GM12878 (cell line): ENCODE measurements at regions not wholly inside any gene's neighbourhood (a gene's known extent, or its start where the extent isn't known, plus 50 kb on each side); places are given as distances from the start of the nearest gene placed in this dataset.

ENCODE experiments used
- ATAC-seq: fragments of 200-7000 bp; cut with Tn5 transposase; 3 replicates; pipeline ENCODE4 v1.9.1; 2020; ENCODE audit warnings: mild to moderate bottlenecking, moderate library complexity
- BruUV-seq: library from RNA; stranded (reverse); fragments of 400-500 nt; replicated peaks from 2 replicates; lab custom pipeline; 2021; lab: Mats Ljungman, UMichigan
- CTCF ChIA-PET: fragments of 300-600 bp; sonication (Branson Sonifier 250); formaldehyde crosslinking; extraction: SDS; loops from one replicate; lab custom pipeline; 2021; ENCODE audit warnings: inconsistent platforms; lab: Yijun Ruan, JAX
- POLR2A ChIA-PET: fragments of 350-600 bp; formaldehyde crosslinking; extraction: SDS; loops from one replicate; lab custom pipeline; 2021; ENCODE audit warnings: inconsistent platforms; lab: Charles Lee
- RAD21 ChIA-PET: fragments of 300-600 bp; sonication (Branson Sonifier 250); formaldehyde crosslinking; loops from one replicate; lab custom pipeline; 2023; ENCODE audit warnings: antibody characterized with exemption; ENCODE audit not compliant: unreplicated experiment; lab: Charles Lee
- SMC1A ChIA-PET: fragments of 300-600 bp; sonication (Branson Sonifier 250); formaldehyde crosslinking; loops from one replicate; lab custom pipeline; 2023; ENCODE audit not compliant: unreplicated experiment, uncharacterized antibody; lab: Charles Lee
- DNase-seq: peaks from one replicate; pipeline ENCODE4 v3.0.0-alpha.2; 2011; ENCODE audit warnings: low read depth, low spot score
- FAIRE-seq: peaks from 3 replicates; lab custom pipeline; 2011; peaks lifted over from hg19 to GRCh38; lab: Jason Lieb, UNC
- H2AFZ ChIP-seq: 2 replicates; pipeline ENCODE4 v1.6.0; 2011; ENCODE audit warnings: low read depth, low read length, control low read depth; ENCODE audit not compliant: control insufficient read depth
- H3K27ac ChIP-seq: 2 replicates; pipeline ENCODE4 v1.5.1; 2011; ENCODE audit warnings: control low read depth; ENCODE audit not compliant: control insufficient read depth, insufficient read depth
- H3K27me3 ChIP-seq, 2 experiments: replicated peaks in 1 of 2; 2 replicates each; pipeline versions ENCODE4 v1.6.0 to v1.6.1; 2011; ENCODE audit warnings: low read length in 1 of 2; ENCODE audit not compliant: control insufficient read depth in 2 of 2, insufficient read depth in 2 of 2
- H3K36me3 ChIP-seq, 2 experiments: 2 replicates each; pipeline ENCODE4 v1.5.1; 2011; ENCODE audit warnings: low read length in 1 of 2; ENCODE audit not compliant: control insufficient read depth in 2 of 2, insufficient read depth in 2 of 2
- H3K4me1 ChIP-seq: 2 replicates; pipeline ENCODE4 v1.6.1; 2011; ENCODE audit warnings: mild to moderate bottlenecking, low read length, moderate library complexity, mixed read lengths; ENCODE audit not compliant: control insufficient read depth, insufficient read depth
- H3K4me2 ChIP-seq: 2 replicates; pipeline ENCODE4 v1.6.0; 2011; ENCODE audit warnings: control low read depth; ENCODE audit not compliant: control insufficient read depth, insufficient read depth
- H3K4me3 ChIP-seq: fragments of 200-600 bp; sonication (generic); 2 replicates; pipeline ENCODE4 v1.5.1; 2016
- H3K79me2 ChIP-seq: 2 replicates; pipeline ENCODE4 v1.6.0; 2011; ENCODE audit warnings: low read length; ENCODE audit not compliant: control insufficient read depth, insufficient read depth
- H3K9ac ChIP-seq: 2 replicates; pipeline ENCODE4 v1.8.0; 2011; ENCODE audit warnings: low read length, control low read depth, mixed read lengths; ENCODE audit not compliant: control insufficient read depth, insufficient read depth
- H3K9me3 ChIP-seq: replicated peaks from 3 replicates; pipeline ENCODE4 v1.5.1; 2011; ENCODE audit warnings: mild to moderate bottlenecking, low read length; ENCODE audit not compliant: control insufficient read depth, insufficient read depth
- H4K20me1 ChIP-seq: 2 replicates; pipeline ENCODE4 v1.6.0; 2011; ENCODE audit not compliant: control insufficient read depth, insufficient read depth
- CREM ChIP-seq: IDR thresholded peaks from 2 replicates; pipeline ENCODE4 v1.6.1; 2014; ENCODE audit warnings: antibody characterized with exemption, low read depth
- HCFC1 ChIP-seq: fragments of 150-350 bp; IDR thresholded peaks from 2 replicates; pipeline ENCODE4 v1.6.1; 2014; ENCODE audit warnings: low read length
- KDM1A ChIP-seq: fragments of 200-600 bp; sonication (generic); IDR thresholded peaks from 2 replicates; pipeline ENCODE4 v1.6.1; 2016; ENCODE audit warnings: borderline replicate concordance
- MEF2B ChIP-seq: fragments of 450-650 bp; IDR thresholded peaks from 2 replicates; pipeline ENCODE4 v1.6.1; 2018; ENCODE audit warnings: mild to moderate bottlenecking, moderate library complexity; ENCODE audit not compliant: partially characterized antibody, poor library complexity, severe bottlenecking
- MTA2 ChIP-seq: fragments of 450-650 bp; IDR thresholded peaks from 2 replicates; pipeline ENCODE4 v1.6.1; 2016; ENCODE audit warnings: low read depth, mild to moderate bottlenecking, moderate library complexity
- NR2F1 ChIP-seq: fragments of 450-650 bp; conservative IDR thresholded peaks from 2 replicates; pipeline ENCODE4 v1.6.1; 2017; ENCODE audit warnings: mild to moderate bottlenecking
- PAX5 ChIP-seq: IDR thresholded peaks from 2 replicates; pipeline ENCODE4 v1.6.1; 2011; ENCODE audit warnings: low read depth, low read length, borderline replicate concordance
- POLR2AphosphoS2 ChIP-seq: IDR thresholded peaks from 2 replicates; pipeline ENCODE4 v1.6.1; 2011; ENCODE audit warnings: low read depth, mild to moderate bottlenecking, low read length, improper control_type of control experiment, moderate library complexity
- RAD21 ChIP-seq: IDR thresholded peaks from 2 replicates; pipeline ENCODE4 v1.6.1; 2011; ENCODE audit warnings: mild to moderate bottlenecking, low read depth, low read length, moderate library complexity; ENCODE audit not compliant: insufficient read depth
- RFX5 ChIP-seq: IDR thresholded peaks from 2 replicates; pipeline ENCODE4 v1.6.1; 2011; ENCODE audit warnings: low read depth, low read length, improper control_type of control experiment
- SMAD1 ChIP-seq: fragments of 450-650 bp; IDR thresholded peaks from 2 replicates; pipeline ENCODE4 v1.6.1; 2018; ENCODE audit warnings: mild to moderate bottlenecking, low read depth; ENCODE audit not compliant: partially characterized antibody
- SRF ChIP-seq, 2 experiments: IDR thresholded peaks; 2 replicates each; pipeline ENCODE4 v1.6.1; 2011; ENCODE audit warnings: low read depth in 2 of 2, low read length in 2 of 2, mild to moderate bottlenecking in 1 of 2, moderate library complexity in 1 of 2
- SUPT20H ChIP-seq: IDR thresholded peaks from 2 replicates; pipeline ENCODE4 v1.6.1; 2011; ENCODE audit warnings: low read depth, mild to moderate bottlenecking, low read length, moderate library complexity, borderline replicate concordance; ENCODE audit not compliant: control insufficient read depth
- TCF12 ChIP-seq: IDR thresholded peaks from 2 replicates; pipeline ENCODE4 v1.6.1; 2011; ENCODE audit warnings: low read depth, mild to moderate bottlenecking, low read length
- ZNF274 ChIP-seq: IDR thresholded peaks from one replicate; pipeline ENCODE4 v1.8.0; 2011; ENCODE audit not compliant: insufficient read length, insufficient read depth
- ZNF592 ChIP-seq: fragments of 450-650 bp; IDR thresholded peaks from 2 replicates; pipeline ENCODE4 v1.6.1; 2017; ENCODE audit warnings: mild to moderate bottlenecking, moderate library complexity
- WGBS: methylation state at CpG from one replicate; pipeline ENCODE4 v1.1.6; 2016; ENCODE audit warnings: low lambda C conversion rate; ENCODE audit not compliant: insufficient replicate concordance, insufficient coverage; ENCODE audit errors: missing lambda C conversion rate; 5-methylcytosine and 5-hydroxymethylcytosine counted together
- in situ Hi-C: fragments of 300-500 bp; cut with MboI; formaldehyde crosslinking; loops from 9 replicates; pipeline ENCODE4 v1.14.3; 2018; ENCODE audit warnings: mixed read lengths
- intact Hi-C: fragments of 100-400 bp; cut with micrococcal nuclease; formaldehyde crosslinking; loops from one replicate; pipeline ENCODE4 v1.14.2; 2022; ENCODE audit not compliant: unreplicated experiment
- TF ChIP-seq, protein P1 (sequence below): fragments of 450-650 bp; conservative IDR thresholded peaks from 2 replicates; pipeline ENCODE4 v1.6.1; 2017; ENCODE audit warnings: mild to moderate bottlenecking, moderate library complexity
- TF ChIP-seq, protein P2 (sequence below): fragments of 450-650 bp; IDR thresholded peaks from 2 replicates; pipeline ENCODE4 v1.6.1; 2017; ENCODE audit warnings: antibody characterized with exemption, mild to moderate bottlenecking, moderate library complexity

- no TSS peak for BruUV-seq
- H3K9me3 ChIP-seq = peaks cover 2% of the 10 kb centered on the region; the same call in 1 of the 3 replicates
- no peak for ATAC-seq
- H3K79me2 ChIP-seq = no peaks in the 10 kb centered on the region
- intact Hi-C loops = no loop called here
- in situ Hi-C loops = no loop called here
- POLR2A ChIA-PET = no interaction called here
- DNase-seq = no peak
- H3K9ac ChIP-seq = no peak overlapping the region
- H3K27ac ChIP-seq = no peak overlapping the region
- no peak overlapping the region for H3K4me2 ChIP-seq
- SMC1A ChIA-PET = no interaction called here
- no peaks in the 10 kb centered on the region for H3K27me3 ChIP-seq
- CTCF ChIA-PET = no interaction called here
- H2AFZ ChIP-seq = no peak overlapping the region
- whole genome bisulfite sequencing = 59% methylated on average over 20 of the region's 20 CpGs
- no peak overlapping the region for H3K4me3 ChIP-seq
- no peaks in the 10 kb centered on the region for H4K20me1 ChIP-seq
- no peak for FAIRE-seq
- no peaks in the 10 kb centered on the region for H3K4me1 ChIP-seq
- RAD21 ChIA-PET = no interaction called here
- no peaks in the 10 kb centered on the region for H3K36me3 ChIP-seq
- TF ChIP-seq KDM1A = no peak
- no peak for TF ChIP-seq SMAD1
- no peak for TF ChIP-seq MEF2B
- TF ChIP-seq ZNF274 = no peak
- TF ChIP-seq MTA2 = no peak
- no peak for TF ChIP-seq RFX5
- no peak for TF ChIP-seq POLR2AphosphoS2
- no peak for TF ChIP-seq HCFC1
- TF ChIP-seq NR2F1 = no peak
- TF ChIP-seq PAX5 = no peak
- TF ChIP-seq, protein P1, sequence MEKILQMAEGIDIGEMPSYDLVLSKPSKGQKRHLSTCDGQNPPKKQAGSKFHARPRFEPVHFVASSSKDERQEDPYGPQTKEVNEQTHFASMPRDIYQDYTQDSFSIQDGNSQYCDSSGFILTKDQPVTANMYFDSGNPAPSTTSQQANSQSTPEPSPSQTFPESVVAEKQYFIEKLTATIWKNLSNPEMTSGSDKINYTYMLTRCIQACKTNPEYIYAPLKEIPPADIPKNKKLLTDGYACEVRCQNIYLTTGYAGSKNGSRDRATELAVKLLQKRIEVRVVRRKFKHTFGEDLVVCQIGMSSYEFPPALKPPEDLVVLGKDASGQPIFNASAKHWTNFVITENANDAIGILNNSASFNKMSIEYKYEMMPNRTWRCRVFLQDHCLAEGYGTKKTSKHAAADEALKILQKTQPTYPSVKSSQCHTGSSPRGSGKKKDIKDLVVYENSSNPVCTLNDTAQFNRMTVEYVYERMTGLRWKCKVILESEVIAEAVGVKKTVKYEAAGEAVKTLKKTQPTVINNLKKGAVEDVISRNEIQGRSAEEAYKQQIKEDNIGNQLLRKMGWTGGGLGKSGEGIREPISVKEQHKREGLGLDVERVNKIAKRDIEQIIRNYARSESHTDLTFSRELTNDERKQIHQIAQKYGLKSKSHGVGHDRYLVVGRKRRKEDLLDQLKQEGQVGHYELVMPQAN = no peak
- TF ChIP-seq SUPT20H = no peak
- no peak for TF ChIP-seq TCF12
- no peak for TF ChIP-seq RAD21
- TF ChIP-seq, protein P2, sequence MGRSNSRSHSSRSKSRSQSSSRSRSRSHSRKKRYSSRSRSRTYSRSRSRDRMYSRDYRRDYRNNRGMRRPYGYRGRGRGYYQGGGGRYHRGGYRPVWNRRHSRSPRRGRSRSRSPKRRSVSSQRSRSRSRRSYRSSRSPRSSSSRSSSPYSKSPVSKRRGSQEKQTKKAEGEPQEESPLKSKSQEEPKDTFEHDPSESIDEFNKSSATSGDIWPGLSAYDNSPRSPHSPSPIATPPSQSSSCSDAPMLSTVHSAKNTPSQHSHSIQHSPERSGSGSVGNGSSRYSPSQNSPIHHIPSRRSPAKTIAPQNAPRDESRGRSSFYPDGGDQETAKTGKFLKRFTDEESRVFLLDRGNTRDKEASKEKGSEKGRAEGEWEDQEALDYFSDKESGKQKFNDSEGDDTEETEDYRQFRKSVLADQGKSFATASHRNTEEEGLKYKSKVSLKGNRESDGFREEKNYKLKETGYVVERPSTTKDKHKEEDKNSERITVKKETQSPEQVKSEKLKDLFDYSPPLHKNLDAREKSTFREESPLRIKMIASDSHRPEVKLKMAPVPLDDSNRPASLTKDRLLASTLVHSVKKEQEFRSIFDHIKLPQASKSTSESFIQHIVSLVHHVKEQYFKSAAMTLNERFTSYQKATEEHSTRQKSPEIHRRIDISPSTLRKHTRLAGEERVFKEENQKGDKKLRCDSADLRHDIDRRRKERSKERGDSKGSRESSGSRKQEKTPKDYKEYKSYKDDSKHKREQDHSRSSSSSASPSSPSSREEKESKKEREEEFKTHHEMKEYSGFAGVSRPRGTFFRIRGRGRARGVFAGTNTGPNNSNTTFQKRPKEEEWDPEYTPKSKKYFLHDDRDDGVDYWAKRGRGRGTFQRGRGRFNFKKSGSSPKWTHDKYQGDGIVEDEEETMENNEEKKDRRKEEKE = no peak
- no peak for TF ChIP-seq ZNF592
- no peak for TF ChIP-seq SRF (IDR thresholded peaks at IDR 0.05; ENCODE audit: low read depth in 2 of 2, low read length in 2 of 2)
- no peak for TF ChIP-seq CREM
Observed at GRCh38 chr6:169921217-169921616, 169.8 kb downstream of the ERMARD start.
